BJ (cell line): ENCODE measurements at regions not wholly inside any gene's neighbourhood (a gene's known extent, or its start where the extent isn't known, plus 50 kb on each side); places are given as distances from the start of the nearest gene placed in this dataset.

Source experiments
- CTCF ChIA-PET: fragments of 350-600 bp; formaldehyde crosslinking; extraction: SDS; loops from one replicate; lab custom pipeline; 2021; ENCODE audit warnings: antibody characterized with exemption, inconsistent platforms; lab: Yijun Ruan, JAX
- POLR2A ChIA-PET: fragments of 300-600 bp; sonication (Branson Sonifier 250); formaldehyde crosslinking; extraction: SDS; loops from one replicate; lab custom pipeline; 2021; ENCODE audit warnings: antibody characterized with exemption; lab: Charles Lee
- DNase-seq: peaks from one replicate; pipeline ENCODE4 v3.0.0-alpha.2; 2011; ENCODE audit warnings: low read depth
- H3K27me3 ChIP-seq: 2 replicates; pipeline ENCODE4 v1.6.0; 2011; ENCODE audit warnings: low read length; ENCODE audit not compliant: control insufficient read depth, insufficient read depth
- H3K36me3 ChIP-seq: 2 replicates; pipeline ENCODE4 v1.5.1; 2011; ENCODE audit warnings: low read length; ENCODE audit not compliant: control insufficient read depth, insufficient read depth
- H3K4me3 ChIP-seq: 2 replicates; pipeline ENCODE4 v1.5.1; 2011; ENCODE audit warnings: low read depth, mild to moderate bottlenecking, control low read depth, low read length
- CTCF ChIP-seq: IDR thresholded peaks from 2 replicates; pipeline ENCODE4 v1.5.1; 2011; ENCODE audit warnings: low read depth, mild to moderate bottlenecking, control low read depth, inconsistent platforms, low read length, moderate library complexity; ENCODE audit not compliant: insufficient read depth

- POLR2A ChIA-PET, result no interaction called here
Measured at GRCh38 chr9:30722065-30722464, 1662.4 kb upstream of the ACO1 start.

GRCh38 chr9:30723656-30724055 lies 1660.8 kb upstream of the ACO1 start:
- ChIA-PET CTCF (interaction anchor here (1.1 kb wide), 1 partner anchor 11 kb away, joined by 3 read pairs; no protein-coding TSS in a partner anchor), POLR2A (no interaction called here)
- no peak overlapping the region for H3K4me3 ChIP-seq
- no peak for DNase-seq
- no peaks in the 10 kb centered on the region for H3K36me3 ChIP-seq
- TF ChIP-seq CTCF, result no peak
- H3K27me3 ChIP-seq, result no peaks in the 10 kb centered on the region

More at GRCh38 chr9:30722065-30722464, 1662.4 kb upstream of the ACO1 start:
- no peak for DNase-seq
- CTCF ChIA-PET, result no interaction called here
- H3K27me3 ChIP-seq, result no peaks in the 10 kb centered on the region
- no peaks in the 10 kb centered on the region for H3K36me3 ChIP-seq
- H3K4me3 ChIP-seq, result no peak overlapping the region
- no peak for TF ChIP-seq CTCF

- no peaks in the 10 kb centered on the region for H3K36me3 ChIP-seq
- ChIA-PET POLR2A (no interaction called here), CTCF (no interaction called here)
- no peak overlapping the region for H3K4me3 ChIP-seq
- no peak for DNase-seq
- H3K27me3 ChIP-seq, result no peaks in the 10 kb centered on the region
- TF ChIP-seq CTCF, result no peak
Measured at GRCh38 chr9:30732060-30732459, 1652.4 kb upstream of the ACO1 start.

- ChIA-PET POLR2A (no interaction called here), CTCF (no interaction called here)
- H3K36me3 ChIP-seq, result no peaks in the 10 kb centered on the region
- no peak overlapping the region for H3K4me3 ChIP-seq
- no peaks in the 10 kb centered on the region for H3K27me3 ChIP-seq
- DNase-seq, result no peak
- no peak for TF ChIP-seq CTCF
Measured at GRCh38 chr9:30744871-30745270, 1639.6 kb upstream of the ACO1 start.

- ChIA-PET POLR2A (no interaction called here), CTCF (no interaction called here)
- TF ChIP-seq CTCF, result no peak
- no peak for DNase-seq
- Histone ChIP-seq H3K27me3 (no peaks in the 10 kb centered on the region), H3K36me3 (no peaks in the 10 kb centered on the region), H3K4me3 (no peak overlapping the region)
Measured at GRCh38 chr9:30746589-30746988, 1637.9 kb upstream of the ACO1 start.
